GM04503 (cell line): ENCODE measurements at regions not wholly inside any gene's neighbourhood (a gene's known extent, or its start where the extent isn't known, plus 50 kb on each side); places are given as distances from the start of the nearest gene placed in this dataset.
"Not testable (repeated sequence)": the region's sequence is repeated elsewhere in the genome, so short reads cannot be mapped to it uniquely, and the experiment has no call there.

Experiments
- DNase-seq: peaks from one replicate; pipeline ENCODE4 v3.0.0-alpha.2; 2012; ENCODE audit warnings: low read depth

DNA sequence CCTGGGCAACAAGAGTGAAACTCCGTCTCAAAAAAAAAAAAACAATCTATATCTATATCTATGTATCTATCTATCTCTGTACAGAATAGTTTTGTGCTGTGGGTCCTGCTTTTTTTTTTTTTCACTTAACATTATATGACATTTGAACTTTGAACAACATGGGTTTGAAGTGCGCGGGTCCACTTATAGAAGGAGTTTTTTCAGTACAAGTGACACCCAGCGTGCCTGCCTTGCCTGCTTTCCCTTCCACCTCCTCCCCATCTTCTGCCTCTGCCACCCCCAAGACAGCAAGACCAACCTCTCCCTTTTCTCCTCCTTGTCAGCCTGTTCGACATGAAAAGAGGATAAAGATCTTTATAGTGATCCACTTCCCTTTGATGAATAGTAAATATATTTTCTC is 102.2 kb upstream of the KCNG1 start:
- no peak for DNase-seq

GRCh38 chr20:51123887-51124286 is 101.0 kb upstream of the KCNG1 start:
- DNase-seq: not testable (repeated sequence)

GRCh38 chr20:51122931-51123658 is 100.2 kb upstream of the KCNG1 start:
- DNase-seq: no peak

DNA sequence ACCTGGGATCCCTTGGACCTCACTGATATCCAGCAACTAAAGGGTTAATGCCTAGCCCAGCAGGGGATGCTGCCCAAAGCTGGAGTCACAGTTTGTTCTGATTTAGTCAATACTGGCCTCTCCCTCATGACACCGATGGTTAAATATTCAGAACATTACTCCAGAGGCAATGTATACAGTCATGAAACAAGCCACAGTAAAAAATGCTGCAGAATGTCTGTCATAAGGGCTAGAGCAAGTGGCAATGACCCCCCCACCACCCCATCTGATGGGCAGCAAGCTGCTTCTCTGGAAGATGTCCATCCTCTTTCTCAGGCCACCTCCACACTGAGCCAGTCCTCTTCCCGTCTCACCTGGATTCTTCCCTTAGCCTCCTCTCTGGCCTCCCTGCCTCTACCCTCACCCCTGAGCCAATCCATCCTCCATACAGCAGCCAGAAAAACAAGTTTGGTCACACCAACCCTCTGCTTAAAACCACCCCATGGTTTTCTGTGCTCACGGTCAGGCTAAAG is 99.0 kb upstream of the KCNG1 start:
- DNase-seq: no peak

DNA sequence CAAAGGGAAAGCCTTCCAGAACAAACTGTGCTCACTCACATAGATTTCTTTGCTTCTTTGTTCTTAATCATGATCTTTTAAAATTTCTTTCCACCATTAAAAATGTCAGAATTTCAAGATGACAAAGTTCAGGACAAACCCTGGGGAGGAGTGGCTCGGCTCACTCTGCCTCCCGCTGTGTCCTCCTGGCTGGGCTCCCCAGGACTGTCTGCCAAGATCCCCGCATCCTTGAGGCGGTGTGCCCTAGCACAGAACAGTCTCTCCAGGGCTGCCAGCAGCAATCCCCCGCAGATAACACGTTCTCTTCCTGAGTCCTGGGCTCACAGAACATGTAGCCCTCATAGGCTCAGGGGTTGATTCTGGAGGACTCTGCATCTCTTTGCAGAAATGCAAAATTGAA is 98.4 kb upstream of the KCNG1 start:
- DNase-seq: no peak

- no peak for DNase-seq
Measured at GRCh38 chr20:51120868-51121267, 98.0 kb upstream of the KCNG1 start.

GRCh38 chr20:51120438-51120837 is 97.5 kb upstream of the KCNG1 start:
- DNase-seq: no peak

DNA sequence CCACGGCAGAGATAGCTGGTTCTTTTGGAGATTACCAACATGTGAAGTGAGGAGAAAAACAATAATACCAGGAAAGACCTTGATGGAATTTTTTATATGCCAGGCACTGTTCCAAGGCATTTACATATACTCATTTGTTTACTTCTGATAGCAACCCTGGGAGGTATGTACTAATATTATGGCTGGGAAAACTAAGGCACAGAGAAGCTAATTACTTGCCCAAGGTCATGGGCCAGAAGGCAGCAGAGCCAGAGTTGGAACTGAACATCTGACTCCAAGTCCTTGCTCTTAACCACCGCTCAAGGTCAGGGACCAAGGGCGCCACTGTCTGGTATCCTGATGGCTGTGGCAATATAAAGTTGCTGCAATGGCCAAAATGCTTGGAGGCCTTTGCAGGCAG is 97.0 kb upstream of the KCNG1 start:
- DNase-seq: no peak

GRCh38 chr20:51118985-51119527 is 96.1 kb upstream of the KCNG1 start:
- no peak for DNase-seq

GRCh38 chr20:51118216-51118615 is 95.3 kb upstream of the KCNG1 start:
- DNase-seq: no peak

DNA sequence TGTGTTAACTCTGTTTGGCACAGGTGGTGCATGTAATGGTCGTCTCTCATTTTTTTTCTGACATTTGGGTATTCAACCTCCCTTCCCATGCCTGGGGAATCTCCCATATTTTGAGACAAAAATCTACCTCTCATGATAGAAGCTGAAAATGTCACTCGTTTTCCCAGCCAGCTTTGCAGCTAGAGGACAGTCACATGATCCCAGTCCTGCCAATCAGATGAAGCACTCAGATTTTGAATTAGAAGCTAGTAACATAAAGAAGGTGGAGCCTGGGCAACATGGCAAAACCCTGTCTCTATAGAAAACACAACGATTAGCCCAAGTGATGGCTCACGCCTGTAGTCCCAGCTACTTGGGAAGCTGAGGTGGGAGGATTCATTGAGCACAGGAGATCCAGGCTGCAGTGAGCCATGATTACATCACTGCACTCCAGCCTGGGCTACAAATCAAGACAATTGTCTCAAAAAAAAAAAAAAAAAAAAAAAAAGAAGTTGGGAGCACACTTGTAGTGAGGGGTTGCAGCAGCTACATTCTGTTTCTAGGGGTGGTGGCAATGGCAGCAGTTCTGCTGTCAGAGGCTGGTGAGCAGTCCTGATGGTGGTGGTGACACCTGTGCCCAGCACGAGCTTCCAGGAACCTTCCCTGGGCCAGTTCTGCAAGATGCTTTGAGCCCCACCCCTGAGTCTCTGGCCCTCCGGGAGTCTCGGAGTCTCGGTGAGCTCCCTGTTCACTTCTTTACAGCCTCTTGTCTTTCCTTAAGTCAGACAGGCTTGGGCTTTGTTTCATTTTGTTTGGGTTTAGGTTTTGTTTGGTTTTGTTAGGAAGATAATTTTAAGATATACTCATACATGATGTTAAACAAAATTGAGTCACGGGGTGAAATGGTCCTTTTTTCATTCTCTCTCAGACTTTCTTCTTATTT is 94.1 kb upstream of the KCNG1 start:
- no peak for DNase-seq

DNA sequence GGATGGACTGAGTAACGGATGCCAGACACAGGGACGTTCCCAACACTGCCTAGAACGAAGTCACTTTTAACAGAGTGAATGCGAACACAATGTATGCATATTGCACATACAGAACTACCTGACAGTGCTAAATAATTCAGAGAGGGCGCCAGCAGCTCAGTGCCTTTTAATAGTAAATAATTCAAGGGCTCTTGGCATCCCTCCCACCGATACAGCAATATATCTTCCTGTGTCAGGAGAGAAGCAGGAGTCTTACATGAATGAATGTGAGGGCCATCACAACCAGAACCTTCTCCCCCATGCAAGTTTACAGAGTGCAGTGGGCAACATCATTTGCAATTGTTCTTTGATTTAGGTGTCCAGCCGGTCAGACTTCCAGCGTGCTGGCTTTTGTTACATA is 88.4 kb upstream of the KCNG1 start:
- DNase-seq: no peak

- no peak for DNase-seq
Measured at GRCh38 chr20:51108638-51109363, 85.9 kb upstream of the KCNG1 start.

DNA sequence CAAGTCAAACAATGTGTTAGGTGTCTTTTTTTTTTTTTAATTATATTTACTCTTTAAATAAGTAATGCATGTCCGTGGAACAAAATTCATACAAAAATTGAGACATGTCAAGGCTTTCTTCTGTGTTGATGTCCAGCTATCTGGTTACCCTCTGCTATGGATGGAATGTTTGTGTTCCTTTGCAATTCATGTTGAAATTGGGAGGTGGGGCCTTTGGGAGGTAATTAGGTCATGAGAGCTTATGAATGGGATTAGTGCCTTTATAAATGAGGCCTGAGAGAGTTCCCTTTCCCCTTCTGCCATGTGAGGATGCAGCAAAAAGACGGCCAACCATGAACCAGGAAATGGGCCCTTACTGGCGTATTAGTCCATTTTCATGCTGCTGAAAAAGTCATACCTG is 83.1 kb upstream of the KCNG1 start:
- no peak for DNase-seq

DNA sequence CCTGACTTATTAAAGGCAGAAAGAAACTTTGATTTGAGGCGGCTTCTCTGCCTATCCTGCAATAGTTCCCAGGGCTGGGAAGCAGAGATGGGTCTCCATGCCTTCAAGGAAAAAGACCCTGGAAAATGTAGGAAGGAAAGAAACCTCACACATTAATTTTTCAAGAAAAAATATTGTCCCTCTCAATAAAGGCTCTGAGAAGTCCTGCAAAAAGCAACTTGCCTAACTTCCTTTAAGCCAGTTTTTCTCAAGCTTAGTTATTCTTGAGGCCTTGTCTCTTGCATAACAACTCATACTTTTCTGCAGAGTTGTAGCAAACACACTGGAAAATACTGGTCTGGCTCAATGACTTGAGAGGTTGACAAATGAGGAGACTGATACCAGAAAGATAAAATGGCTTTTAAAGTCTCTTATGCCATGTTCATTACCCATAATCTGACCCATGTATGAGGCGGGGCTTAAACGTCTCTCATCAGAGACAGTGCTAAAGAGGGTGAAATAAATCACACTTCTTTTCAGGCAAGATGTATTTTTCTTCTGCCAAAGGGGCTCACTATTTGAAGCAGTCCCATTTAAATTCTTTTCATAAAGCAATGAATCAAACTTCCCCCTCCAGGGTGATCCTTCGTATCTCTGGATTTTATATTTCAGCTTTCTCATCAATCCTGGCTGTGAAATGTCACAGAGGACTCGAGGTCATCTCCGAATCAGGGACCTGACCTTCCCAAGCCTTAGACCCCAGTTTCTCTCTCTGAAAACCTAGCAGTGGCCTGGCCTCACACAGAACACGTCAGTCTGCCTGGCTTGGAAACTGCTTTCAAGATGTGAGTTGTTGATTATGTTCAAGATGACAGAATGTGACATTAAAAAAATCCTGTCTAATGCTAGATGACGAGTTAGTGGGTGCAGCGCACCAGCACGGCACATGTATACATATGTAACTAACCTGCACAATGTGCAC is 82.3 kb upstream of the KCNG1 start:
- no peak for DNase-seq

DNA sequence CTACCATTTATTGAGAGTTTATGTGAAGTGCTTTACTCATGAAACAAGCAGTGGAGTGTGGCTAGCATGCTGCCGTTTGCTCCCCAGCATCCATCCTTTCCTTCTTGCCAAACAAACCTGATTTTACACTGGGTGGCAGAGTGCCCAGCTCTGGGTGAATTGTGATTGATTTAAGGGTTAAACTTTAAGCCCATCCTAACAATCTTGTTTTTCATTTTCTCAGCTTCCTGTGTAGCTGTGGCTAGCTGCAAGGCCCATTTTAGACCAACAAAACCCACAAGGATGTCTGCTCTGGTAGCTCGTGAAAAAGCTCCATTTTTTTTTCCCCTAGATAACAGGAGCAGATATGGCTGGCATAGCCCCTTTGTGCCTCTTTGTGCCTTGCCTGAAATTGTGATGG is 77.7 kb upstream of the KCNG1 start:
- DNase-seq: no peak

- DNase-seq: no peak
Measured at GRCh38 chr20:51098284-51098810, 75.4 kb upstream of the KCNG1 start.

DNA sequence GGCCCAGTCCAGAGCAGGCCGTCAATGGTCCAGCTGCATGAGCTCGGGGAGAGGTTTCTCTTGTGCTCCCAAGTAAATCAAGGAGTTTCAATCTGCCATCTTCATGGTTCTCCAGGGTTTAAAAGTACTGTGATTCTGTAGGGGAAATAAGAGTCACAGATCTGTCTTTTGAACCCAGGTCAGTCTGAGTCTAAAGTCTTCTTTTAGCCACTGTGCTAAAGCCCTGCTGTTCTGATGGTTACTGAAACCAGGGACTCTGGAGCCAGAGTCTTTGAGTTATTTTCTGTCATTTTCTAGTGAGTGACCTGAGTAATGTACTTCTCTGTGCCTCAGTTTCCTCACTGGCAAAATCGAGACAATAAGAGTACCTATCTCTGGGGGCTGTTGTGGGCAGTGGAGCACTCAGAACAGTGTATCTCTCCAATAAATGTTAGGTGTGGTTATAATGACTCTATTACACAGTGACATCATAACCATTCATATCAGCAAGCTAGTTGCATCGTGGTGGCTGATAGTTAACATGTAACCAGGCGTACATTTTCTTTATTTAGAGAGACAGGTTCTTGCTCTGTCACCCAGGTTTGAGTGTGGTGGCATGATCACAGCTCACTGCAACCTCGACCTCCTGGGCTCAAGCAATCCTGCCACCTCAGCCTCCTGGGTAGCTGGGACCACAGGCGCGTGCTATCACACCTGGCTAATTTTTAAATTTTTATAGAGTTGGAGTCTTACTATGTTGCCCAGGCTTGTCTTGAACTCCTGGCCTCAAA is 74.6 kb upstream of the KCNG1 start:
- DNase-seq: no peak

DNA sequence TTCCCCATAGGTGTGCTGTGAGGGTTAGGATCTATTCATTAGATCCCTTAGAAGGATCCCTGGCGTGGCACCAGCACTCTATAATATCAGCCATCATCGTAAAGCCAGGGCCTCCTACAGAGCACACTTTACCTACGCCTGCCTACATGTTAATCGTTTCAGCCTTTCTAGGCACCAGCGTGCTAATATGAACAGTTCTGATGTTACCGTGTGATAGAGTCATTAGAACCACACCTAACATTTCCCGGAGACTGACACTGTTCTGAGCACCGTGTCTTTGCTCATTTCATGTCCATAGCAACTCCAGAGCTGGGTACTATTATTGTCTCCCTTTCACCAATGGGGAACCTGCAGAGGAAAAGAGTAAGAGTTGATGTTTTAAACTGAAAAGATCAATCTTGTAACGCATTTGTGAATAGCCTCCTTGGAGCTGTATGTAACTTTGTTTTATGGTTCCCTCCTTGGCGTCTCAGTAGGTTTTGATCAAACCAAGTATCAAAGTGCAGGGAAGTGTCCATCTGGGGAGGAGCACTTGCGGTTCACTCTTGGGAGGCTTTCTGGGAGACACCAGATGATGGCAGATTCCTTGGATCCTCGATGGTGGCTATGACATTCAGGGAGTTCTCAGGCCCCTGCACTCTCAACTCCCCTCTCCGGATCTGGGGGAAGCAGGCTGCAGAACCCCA is 73.8 kb upstream of the KCNG1 start:
- DNase-seq: no peak
